Non-pigmented ciliary epithelial cell (primary cell): ENCODE measurements at regions not wholly inside any gene's neighbourhood (a gene's known extent, or its start where the extent isn't known, plus 50 kb on each side); places are given as distances from the start of the nearest gene placed in this dataset.

Experiments used
- DNase-seq: peaks from one replicate; pipeline ENCODE4 v3.0.0-alpha.2; 2010; ENCODE audit warnings: low read depth

DNA sequence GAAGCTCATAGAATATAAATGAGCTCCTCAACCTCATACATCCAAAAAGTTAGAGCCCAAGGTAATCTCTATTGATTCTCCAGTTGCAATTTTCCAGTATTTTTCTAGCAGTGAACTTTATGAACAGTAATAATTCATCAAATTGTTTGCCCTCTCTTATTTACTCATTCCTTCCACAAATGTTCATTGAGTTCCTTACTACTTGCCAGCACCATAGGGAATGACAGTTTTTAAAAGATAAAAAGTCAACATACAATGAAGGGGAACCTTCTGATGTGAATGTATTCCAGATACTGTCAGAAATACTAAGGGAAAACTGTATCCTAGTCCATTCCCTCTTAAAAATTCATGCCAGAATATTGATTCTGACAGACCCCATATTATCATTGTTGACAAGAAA, 277.0 kb upstream of the C1orf87 start:
- DNase-seq: no peak

DNA sequence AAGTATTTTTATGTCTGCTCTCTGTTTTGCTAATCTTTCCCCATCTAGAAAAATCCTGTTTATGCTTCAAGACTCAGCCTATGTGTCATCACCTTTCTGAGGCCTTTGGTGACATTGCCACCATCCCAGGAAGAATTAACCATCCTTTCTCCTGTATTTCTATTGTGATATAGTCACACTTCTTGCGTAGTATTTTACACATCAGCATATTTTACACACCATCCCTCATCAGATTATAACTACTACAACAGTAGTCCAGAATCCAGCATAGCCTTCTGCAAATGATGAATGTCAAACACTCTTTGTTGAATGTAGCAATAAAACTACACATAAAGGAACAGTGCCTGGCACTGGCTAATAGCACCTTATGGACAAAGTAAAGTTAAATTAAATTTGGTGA, 275.3 kb upstream of the C1orf87 start:
- no peak for DNase-seq

DNA sequence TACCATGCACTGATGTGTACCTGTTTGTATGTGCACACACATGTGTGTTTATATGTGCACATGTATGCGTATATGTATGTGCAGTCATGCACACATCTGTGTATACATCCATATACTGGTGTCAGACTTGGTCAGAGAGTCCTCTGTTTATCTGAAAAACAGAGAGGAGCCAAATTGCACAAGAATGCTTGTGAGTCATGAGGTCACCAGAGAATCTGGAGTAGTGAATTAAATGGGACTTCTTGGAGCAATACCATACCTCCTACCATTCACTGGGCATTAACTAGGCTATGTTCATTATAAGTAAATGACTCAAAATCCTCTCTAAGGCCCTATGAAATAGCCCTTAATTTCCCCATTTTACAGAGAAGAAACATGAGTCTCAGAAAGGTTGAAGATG, 272.1 kb upstream of the C1orf87 start:
- peak; percentile 9 for DNase-seq

DNA sequence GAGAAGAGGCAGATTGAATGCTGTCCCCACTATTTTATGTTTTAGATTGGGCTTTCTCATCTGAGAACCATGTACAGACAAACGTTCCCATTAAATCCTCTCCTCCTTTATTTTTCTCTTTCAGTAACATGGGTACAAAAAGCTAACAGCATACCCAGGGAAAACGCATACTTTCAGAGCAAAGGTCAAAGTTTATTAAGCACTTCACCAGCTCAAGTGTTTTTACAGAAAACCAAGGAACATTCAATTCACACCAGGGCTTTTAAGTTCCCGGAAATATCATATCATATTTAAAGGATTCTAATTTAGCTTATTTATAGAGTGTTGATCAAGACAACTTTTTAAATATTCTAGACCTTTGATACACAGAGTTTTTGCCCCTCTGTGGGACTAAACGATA, 271.5 kb upstream of the C1orf87 start:
- DNase-seq: no peak

DNA sequence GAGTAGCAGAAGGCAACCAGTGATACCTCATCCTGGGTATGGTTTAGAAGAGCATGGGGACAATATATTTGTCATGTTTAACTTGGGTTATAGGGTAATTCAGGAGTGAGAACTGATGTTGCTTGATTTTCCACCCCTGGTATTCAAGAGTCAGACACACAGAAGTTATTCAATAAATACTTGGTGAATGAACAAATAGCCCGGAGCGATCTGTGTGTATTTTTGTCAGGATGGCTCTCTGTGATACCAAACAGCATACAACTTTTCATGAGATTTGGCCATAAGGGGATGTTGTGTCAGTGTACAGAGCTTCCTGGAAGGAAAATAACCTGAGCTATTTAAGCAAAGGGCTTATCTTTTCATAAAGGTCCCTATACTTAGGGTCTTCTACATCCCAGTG, 270.2 kb upstream of the C1orf87 start:
- no peak for DNase-seq

DNA sequence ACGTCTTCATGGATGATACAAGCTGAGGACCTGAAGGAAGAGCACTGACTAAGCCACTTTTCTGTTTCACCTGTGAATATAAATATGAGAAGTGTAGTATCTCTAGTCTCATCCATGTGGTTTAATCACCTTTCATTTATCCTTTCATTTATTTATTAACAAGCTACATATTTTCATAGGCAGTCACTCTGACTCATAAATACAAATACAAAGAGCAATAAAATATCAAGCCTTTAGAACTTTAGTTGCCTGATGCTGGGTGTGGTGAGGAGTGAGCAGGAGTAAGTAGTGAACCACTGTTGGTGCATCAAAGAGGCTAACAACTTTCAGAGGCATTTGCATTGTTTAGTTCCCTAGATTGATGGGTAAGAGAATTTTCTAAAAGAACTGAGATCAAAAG, 269.0 kb upstream of the C1orf87 start:
- DNase-seq: no peak

DNA sequence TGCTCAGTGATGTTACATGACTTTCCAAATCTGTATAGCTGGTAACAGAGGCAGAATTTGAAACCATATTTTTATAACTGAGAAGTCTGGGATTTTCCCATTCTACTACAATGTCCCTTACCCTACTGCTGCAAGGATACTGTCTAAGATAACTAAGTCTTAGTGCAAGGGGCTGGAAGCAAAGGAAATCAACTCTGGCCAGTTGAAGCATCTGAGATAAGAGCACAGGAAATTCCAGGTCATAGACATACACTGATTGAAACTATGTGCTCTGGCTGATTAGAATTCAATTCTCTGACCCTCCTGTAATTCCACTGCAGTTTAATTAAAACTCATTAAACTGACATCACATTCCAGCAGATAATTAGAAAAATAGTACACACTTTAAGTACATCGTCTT, 267.7 kb upstream of the C1orf87 start:
- DNase-seq: no peak

DNA sequence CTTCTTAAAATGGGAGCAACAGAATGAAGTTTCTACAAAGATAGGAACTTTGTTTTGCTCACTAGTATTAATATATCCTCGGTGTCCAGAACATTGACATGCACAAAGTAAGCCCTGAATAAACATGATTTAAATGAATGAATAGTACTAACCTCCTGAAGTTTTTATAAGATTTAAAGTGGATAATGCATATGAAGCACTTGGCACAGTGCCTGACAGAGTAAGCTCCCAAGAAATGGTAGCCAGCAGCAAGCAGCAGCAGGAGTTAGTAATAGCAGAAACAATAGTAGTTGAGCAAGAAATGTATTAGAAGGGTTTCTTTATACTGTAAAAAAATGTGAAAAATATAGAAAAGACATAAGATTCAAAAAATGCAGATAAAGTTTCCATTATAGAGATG, 258.1 kb upstream of the C1orf87 start:
- DNase-seq: no peak

DNA sequence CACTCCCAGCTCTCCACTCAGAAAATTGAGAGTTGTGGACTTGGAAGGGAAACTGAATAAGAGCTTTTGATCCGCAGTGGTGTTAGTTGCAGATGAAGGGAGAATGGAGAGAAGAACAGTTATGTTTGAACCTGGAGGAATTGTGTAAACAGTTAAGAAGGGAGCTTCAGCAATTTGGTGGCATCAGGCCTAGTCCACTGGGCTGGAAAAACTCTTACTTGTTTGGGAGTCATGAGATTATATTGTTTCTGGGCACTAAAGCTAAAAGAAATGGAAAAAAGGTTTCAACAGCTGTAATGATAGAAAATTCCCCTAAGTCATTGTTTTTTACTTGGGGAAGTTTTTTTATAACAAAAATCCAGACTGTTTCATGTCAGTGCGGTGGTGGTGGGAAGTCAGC, 256.1 kb upstream of the C1orf87 start:
- DNase-seq: no peak

DNA sequence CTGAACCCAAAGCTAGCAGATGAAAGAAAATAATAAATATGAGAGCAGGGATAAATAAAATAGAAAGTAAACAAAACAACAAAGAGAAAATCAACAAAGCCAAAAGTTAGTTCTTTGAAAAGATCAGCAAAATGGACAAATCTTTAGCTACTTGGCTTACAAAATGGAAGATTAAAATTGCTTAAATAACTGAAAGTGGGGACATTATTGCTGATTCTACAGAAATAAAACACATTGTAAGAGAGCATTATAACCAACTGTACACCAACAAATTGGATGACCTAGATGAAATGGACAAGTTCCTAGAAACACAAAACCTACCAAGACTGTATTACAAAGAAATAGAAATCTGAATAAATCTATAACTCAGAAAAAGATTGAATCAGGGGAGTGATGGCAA, 238.3 kb upstream of the C1orf87 start:
- DNase-seq: no peak

DNA sequence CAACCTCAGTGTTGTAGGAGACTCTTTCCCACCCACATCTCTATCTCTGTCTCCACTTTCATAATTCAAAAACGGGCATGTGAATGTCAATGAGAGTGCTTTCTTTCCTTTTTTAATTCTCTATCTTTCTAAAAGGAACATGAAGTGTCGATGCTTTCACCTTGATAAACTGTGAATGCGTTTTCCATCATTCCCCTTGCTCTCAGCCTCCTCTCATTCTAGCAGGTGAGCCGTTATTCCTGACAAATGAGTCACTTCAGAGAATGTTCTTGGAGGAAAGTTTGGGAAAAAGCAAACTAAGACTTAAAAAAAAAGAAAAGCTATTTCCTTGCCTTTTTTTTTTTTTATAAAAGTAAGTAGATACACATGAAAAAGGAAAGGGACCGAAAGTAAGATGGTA, 226.0 kb upstream of the C1orf87 start:
- no peak for DNase-seq

DNA sequence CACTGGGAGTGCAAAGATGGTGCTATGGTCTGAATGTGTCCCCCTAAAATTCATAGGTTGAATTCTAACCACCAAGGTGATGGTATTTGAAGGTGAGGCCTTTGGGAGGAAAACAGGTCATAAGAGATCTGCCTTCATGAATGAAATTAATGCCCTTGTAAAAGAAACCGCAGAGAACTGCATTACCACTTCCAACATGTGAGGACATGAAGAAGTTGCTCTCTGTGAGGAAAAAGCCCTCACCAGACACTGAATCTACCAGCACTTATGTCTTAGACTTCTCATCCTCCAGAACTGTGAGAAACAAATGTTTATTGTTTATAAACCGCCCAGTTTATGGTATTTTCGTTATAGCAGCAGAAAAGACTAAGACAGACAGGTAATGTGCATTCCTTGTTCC, 224.7 kb upstream of the C1orf87 start:
- DNase-seq: no peak

DNA sequence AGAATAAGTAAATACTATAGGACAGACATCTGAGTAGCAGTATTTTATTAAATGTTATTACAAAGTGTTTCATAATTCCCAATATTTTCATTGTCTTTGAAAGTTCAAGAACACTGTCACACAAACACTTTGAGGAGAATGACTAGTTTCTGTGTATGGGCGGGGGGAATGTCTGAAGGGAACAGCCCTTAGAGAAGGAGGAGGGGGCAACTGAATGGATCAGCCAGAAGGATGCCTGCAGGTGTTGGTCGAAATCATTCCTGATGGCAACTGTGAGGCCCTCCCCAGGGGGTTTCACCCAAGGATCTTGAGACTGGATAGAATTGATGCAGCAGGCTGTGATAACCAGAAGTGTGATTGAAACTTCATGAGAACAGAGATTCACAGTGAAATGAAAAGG, 223.2 kb upstream of the C1orf87 start:
- DNase-seq: no peak

DNA sequence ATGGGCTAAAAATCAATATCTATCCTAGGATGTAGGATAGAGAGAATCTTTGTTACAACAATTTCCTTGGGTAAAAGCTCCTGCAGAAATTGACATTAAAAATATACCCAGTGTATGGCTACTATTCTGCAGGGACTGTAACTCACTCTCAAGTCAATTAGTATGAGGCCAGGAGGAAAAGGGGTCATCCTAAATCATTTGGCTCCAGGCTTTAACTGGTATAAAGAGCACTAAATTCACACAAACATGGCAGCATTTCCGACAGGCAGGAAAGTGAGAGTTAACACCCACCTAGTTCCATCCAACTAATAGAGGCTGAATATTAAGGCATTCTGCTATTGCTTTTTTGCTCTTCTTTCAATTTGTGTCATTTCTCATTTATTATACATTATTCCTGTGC, 218.6 kb upstream of the C1orf87 start:
- no peak for DNase-seq

DNA sequence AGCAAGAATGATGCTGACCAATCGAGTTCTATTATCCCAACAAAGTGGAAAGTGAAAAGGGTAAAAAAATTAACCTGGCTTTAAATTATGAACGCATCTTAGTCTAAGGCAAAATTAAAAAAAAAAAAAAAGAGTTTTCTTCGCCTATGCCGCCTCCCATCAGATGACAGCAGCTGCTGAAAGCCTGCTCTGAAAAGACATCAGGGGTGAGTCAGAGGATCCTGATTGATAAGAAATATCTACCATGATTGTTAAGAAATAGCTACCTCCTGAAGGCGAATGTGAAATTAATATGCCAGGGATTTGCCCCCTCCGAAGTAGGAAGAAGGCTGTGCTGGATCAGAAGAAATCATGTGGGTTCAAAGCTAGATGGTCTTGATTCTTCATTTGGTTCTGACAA, 216.8 kb upstream of the C1orf87 start:
- DNase-seq: no peak

DNA sequence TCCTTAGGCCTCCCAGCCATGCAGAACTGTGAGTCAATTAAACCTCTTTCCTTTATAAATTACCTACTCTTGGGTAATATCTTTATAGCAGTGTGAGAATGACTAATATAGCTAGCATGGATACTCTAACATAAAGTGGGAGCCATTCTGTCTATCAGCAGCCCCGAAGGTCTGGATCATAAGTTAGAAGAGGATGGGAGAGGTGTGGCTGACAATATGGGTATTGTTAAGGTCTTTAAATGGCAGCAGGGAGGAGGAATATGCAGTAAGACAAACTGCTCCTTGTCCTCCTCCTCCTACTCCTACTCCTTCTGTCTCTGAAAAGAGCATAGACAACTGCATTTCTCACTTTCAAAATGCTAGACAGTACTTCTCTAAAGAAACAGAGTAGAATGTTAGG, 214.0 kb upstream of the C1orf87 start:
- no peak for DNase-seq

DNA sequence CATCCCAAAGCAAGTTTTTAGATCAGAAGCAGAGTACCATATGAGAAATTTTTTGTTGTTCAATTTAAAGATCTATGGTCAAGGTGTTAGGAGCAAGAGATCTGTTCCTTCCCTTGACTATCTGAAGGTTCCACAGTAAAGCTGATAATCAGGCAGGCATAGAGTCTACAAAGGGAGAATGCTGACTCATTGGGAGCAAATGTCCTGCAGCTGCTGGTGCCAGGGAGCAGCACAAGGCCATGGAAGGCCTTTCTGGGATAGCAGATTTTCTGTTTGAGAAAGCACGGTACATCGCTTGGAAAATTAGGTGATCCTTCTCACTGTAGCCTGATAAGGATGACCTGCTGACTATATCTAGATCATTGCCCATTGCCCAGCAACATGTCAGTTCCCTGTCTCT, 210.1 kb upstream of the C1orf87 start:
- no peak for DNase-seq

DNA sequence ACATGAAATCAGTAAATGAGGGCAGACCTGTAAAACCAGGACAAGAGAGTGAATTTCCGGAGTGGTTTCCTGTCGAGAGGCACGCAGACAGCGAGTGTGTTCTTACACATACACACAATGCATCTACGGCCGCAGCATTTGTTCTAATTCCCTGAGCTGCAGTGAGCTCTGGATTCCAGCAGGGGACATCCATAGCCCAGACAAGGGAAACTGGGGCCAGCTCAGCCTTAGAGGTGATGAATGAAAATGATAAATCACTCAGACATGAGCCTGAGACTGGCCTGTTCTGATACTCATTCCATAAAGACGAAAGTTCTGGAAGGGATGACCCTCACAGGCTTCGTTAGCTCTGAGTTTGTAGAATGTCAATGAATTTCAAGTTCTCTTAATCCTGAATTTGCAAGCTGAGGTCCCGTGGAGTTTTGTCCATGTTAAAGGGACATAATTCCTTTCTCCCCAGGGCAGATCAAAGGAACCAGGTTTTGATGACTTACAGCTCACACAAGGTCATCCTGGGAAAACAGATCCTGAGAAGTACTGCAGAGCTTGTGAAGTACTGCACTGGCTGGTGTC, 207.9 kb upstream of the C1orf87 start:
- DNase-seq: peak; percentile 80

DNA sequence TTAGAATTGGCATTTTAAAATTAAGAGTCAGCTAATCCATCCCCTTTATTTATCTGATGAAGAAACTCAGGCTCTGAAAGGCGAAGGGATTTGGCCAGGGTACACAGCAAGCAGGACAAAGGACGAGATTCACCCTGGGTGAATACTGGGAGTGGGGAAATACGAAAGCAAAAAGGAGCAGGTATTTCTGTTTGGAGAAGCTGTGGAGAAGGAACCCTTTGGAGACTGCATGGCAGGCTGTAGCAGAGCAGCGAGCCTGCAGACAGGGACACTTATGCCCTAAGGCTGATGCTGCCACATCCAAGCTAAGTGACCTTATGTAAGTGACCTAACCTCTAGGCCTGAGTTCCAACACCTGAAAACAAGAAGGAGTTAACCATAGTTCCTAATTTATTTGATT, 207.2 kb upstream of the C1orf87 start:
- no peak for DNase-seq

DNA sequence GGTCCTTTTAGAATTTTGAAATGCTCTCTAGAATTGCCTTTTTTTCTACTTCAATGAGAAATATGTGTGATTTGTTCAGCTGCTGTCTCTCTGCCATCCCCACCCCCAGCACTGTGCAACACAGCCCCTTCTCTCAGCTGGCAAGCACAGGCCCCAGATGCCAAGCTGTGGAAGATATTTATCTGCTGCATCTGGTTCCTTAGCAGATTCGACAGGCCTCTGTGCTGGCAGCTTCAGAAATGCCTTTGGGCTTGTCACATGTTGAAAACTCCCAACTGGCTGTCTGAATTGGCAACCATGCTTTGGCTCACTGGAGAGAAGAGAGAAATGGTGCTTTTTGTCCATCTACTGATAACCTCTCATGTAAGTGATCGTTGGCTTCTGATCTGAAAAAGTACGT, 206.7 kb upstream of the C1orf87 start:
- DNase-seq: no peak

DNA sequence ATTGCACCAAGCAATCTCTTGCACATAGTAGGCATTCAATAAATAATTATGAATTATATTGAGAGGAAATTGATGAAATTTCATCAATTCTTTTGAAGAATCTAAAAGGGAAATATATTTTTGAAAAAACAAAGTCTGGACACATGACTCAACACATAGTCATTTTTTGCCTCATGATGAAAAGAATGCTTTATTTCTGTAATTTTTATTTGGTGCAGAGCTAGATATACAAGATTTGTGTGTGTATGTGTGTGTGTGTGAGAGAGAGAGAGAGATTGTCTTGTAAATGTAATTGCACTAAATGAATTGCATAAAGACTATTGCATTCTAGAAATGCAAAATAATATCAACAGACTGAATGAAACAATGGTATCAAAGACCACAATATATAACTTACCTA, 206.2 kb upstream of the C1orf87 start:
- DNase-seq: no peak

DNA sequence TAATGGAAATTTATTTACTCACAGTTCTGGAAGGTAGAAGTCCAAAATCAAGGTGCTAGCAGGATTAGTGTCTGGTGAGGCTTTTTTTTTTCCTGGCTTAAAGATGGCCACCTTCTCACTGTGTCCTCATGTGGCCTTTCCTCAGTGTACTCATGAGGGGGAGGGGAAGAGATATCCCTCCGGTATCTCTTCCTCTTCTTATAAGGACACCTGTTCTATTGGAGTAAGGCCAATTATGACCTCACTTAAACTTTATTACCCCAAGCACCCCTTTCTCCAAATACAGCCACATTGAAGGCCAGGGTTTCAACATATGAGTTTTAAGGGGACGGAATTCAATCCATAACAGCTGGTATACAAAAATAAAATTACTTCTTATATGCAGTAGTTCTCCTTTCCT, 203.7 kb upstream of the C1orf87 start:
- no peak for DNase-seq

DNA sequence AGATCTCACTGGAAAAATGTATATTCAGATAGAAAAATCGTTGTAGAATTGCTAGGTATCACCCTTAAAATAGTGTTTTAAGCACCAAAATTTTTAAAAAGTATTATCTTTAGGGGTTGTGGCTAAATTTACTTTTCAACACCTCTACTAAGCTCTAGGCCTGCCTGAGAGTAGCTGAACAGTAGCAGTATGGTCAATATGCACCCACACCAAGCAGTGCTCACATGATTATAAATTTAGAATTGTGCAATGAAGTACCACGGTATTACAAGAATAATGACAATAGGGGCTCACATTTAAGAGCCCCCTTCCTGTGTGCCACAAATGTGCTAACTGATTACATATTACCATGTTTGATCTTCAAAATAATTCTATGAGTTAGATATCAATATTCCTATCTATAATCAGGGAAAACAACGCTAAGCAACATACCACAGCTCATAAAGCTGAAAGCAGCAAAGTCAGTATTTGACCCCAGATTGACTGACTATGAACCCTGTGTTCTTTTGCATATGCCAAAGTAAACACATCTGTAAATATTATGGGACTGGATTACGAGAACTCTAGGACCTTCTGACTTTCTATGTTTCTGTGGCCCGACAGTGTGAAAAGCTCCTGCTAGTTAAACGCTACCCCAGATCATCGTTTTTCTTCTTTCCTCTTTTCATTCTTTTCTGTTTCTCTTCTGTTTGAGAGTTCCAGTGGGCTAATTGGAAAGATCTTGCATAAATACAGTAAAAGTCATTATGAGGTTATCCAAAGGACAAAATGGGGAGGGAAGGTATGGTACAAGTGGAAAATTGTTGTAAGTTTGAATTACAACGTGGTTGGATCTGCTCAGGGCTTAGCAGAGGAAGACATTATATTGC, 201.1 kb upstream of the C1orf87 start:
- no peak for DNase-seq

DNA sequence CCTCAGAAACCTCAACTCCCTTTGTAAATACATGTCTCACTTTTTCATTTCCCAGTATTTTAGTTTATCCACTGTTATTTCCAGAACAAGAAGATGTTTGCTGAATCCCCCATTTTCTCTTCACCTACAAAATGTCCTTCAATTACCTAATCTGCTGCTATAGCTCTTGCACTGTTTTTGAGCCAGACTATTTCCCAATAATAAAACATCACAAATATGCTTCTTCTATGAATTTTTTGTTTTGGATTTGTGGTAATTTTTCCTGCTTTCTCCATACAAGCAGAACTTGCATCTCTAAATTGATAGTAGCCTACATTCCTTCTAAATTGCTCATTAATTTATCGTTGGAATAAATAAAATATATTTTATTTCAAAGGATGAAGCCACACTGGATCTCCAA, 199.6 kb upstream of the C1orf87 start:
- no peak for DNase-seq
